ENCODE measurements at regions not wholly inside any gene's neighbourhood (a gene's known extent, or its start where the extent isn't known, plus 50 kb on each side); places are given as distances from the start of the nearest gene placed in this dataset.

- Histone ChIP-seq H3K27ac (no peak overlapping the region), H3K4me3 (no peak overlapping the region), H3K36me3 (no peaks in the 10 kb centered on the region), H3K4me1 (no peaks in the 10 kb centered on the region), H3K27me3 (no peaks in the 10 kb centered on the region), H3K9me3 (no peaks in the 10 kb centered on the region)
- 10 to 44% methylated on average over 1 of the region's 1 CpG for WGBS, 2 donors
- DNase-seq (no peak), ATAC-seq (ENCODE audit: low FRiP score in 2 of 2) (no peak)
- peak; percentile 27 to 79 (median 56) for TF ChIP-seq CTCF (IDR thresholded peaks at IDR 0.05)
- TF ChIP-seq POLR2AphosphoS5 (IDR thresholded peaks at IDR 0.05), result no peak
These were observed 72.3 kb upstream of the TNMD start for GRCh38 chrX:100512471-100512870.

GRCh38 chrX:100494646-100495370, 84.7 kb upstream of the PCDH19 start:
- Histone ChIP-seq H3K4me1 (no peaks in the 10 kb centered on the region), H3K27ac (no peak overlapping the region), H3K4me3 (no peak overlapping the region), H3K36me3 (no peaks in the 10 kb centered on the region), H3K9me3 (no peaks in the 10 kb centered on the region), H3K27me3 (no peaks in the 10 kb centered on the region)
- DNase-seq, result no peak
- 63 to 77% methylated on average over 5 to 6 of the region's 6 CpGs for WGBS, 2 donors
- TF ChIP-seq POLR2A (IDR thresholded peaks at IDR 0.05) (no peak), EP300 (IDR thresholded peaks at IDR 0.05) (no peak), POLR2AphosphoS5 (IDR thresholded peaks at IDR 0.05) (no peak), CTCF (IDR thresholded peaks at IDR 0.05) (no peak)
- ATAC-seq (ENCODE audit: low FRiP score in 2 of 2), result no peak

GRCh38 chrX:100491174-100491573, 81.1 kb upstream of the PCDH19 start:
- no peak for ATAC-seq (ENCODE audit: low FRiP score in 2 of 2)
- no peak for DNase-seq
- no peak for TF ChIP-seq POLR2A (IDR thresholded peaks at IDR 0.05)
- no peak for TF ChIP-seq CTCF (IDR thresholded peaks at IDR 0.05)
- no peak for TF ChIP-seq POLR2AphosphoS5 (IDR thresholded peaks at IDR 0.05)
- no peak for TF ChIP-seq EP300 (IDR thresholded peaks at IDR 0.05)
- Histone ChIP-seq H3K27ac (no peak overlapping the region), H3K27me3 (no peaks in the 10 kb centered on the region), H3K9me3 (no peaks in the 10 kb centered on the region), H3K4me3 (no peak overlapping the region), H3K36me3 (no peaks in the 10 kb centered on the region), H3K4me1 (no peaks in the 10 kb centered on the region)
- 50 to 67% methylated on average over 1 of the region's 1 CpG for WGBS, 2 donors

- no peaks in the 10 kb centered on the region for H3K36me3 ChIP-seq
- no peak overlapping the region for H3K4me3 ChIP-seq
- H3K4me1 ChIP-seq, result no peaks in the 10 kb centered on the region
- WGBS, 2 donors, result 56 to 65% methylated on average over 3 of the region's 3 CpGs
- ATAC-seq (ENCODE audit: low FRiP score in 2 of 2) (no peak), DNase-seq (no peak)
- TF ChIP-seq POLR2AphosphoS5 (IDR thresholded peaks at IDR 0.05) (no peak), POLR2A (IDR thresholded peaks at IDR 0.05) (no peak), EP300 (IDR thresholded peaks at IDR 0.05) (no peak), CTCF (IDR thresholded peaks at IDR 0.05) (no peak)
- no peaks in the 10 kb centered on the region for H3K27me3 ChIP-seq
- H3K9me3 ChIP-seq, result no peaks in the 10 kb centered on the region
- H3K27ac ChIP-seq, result no peak overlapping the region
These were observed 77.7 kb upstream of the PCDH19 start for GRCh38 chrX:100487795-100488194.

- Histone ChIP-seq H3K27me3 (no peaks in the 10 kb centered on the region), H3K27ac (no peak overlapping the region), H3K4me3 (no peak overlapping the region), H3K4me1 (no peaks in the 10 kb centered on the region), H3K9me3 (no peaks in the 10 kb centered on the region), H3K36me3 (no peaks in the 10 kb centered on the region)
- 53 to 84% methylated on average over 1 of the region's 1 CpG for WGBS, 2 donors
- DNase-seq, result no peak
- ATAC-seq (ENCODE audit: low FRiP score in 2 of 2), result no peak
- TF ChIP-seq EP300 (IDR thresholded peaks at IDR 0.05) (no peak), CTCF (IDR thresholded peaks at IDR 0.05) (no peak), POLR2A (IDR thresholded peaks at IDR 0.05) (no peak), POLR2AphosphoS5 (IDR thresholded peaks at IDR 0.05) (no peak)
These were observed 74.9 kb upstream of the PCDH19 start for GRCh38 chrX:100484971-100485370.
